HCT116 (cell line): ENCODE measurements at regions not wholly inside any gene's neighbourhood (a gene's known extent, or its start where the extent isn't known, plus 50 kb on each side); places are given as distances from the start of the nearest gene placed in this dataset.

Experiments used
- ATAC-seq: fragments of 200-7000 bp; cut with Tn5 transposase; 2 replicates; pipeline ENCODE4 v1.9.1; 2020; ENCODE audit warnings: mild to moderate bottlenecking, moderate library complexity
- BruUV-seq: library from RNA; stranded (reverse); fragments of 400-500 nt; replicated peaks from 2 replicates; lab custom pipeline; 2021; lab: Mats Ljungman, UMichigan
- CTCF ChIA-PET: fragments of 300-600 bp; sonication (Branson Sonifier 250); formaldehyde crosslinking; loops from one replicate; lab custom pipeline; 2021; ENCODE audit warnings: antibody characterized with exemption; lab: Charles Lee
- POLR2A ChIA-PET: fragments of 300-600, 350-600 bp; sonication (Branson Sonifier 250); formaldehyde crosslinking; loops from one replicate; lab custom pipeline; 2021; ENCODE audit warnings: antibody characterized with exemption; lab: Charles Lee
- RAD21 ChIA-PET, 2 experiments: fragments of 300-600 bp; sonication (Branson Sonifier 250); formaldehyde crosslinking; loops; one replicate each; lab custom pipeline; 2023; ENCODE audit warnings: low total read pairs in 2 of 2; ENCODE audit not compliant: uncharacterized antibody in 2 of 2, unreplicated experiment in 2 of 2, low non-redundant PET in 1 of 2; lab: Charles Lee
- DNase-seq: peaks from one replicate; pipeline ENCODE4 v3.0.0-alpha.2; 2010; ENCODE audit warnings: low read depth, low spot score
- H2AFZ ChIP-seq: fragments of 200-600 bp; shearing (Covaris generic), sonication (generic); 2 replicates; pipeline ENCODE4 v1.6.1; 2017; ENCODE audit warnings: low read depth, mixed run types, mixed read lengths, antibody characterized with exemption, low read length; ENCODE audit not compliant: poor library complexity, severe bottlenecking
- H3K27ac ChIP-seq: 2 replicates; pipeline ENCODE4 v1.5.1; 2012; ENCODE audit warnings: low read depth, low read length
- H3K27me3 ChIP-seq: fragments of 200-600 bp; sonication (generic); 2 replicates; pipeline ENCODE4 v1.6.1; 2016; ENCODE audit warnings: mixed run types, low read length, mixed read lengths; ENCODE audit not compliant: insufficient read depth
- H3K36me3 ChIP-seq, 2 experiments: fragments of 200-500 bp in 1 of 2; fragments of 200-600 bp in 1 of 2; sonication (Bioruptor generic) in 1 of 2; sonication (generic) in 1 of 2; 2 replicates each; pipeline versions ENCODE4 v1.5.1 to v1.6.1; 2014 to 2016; ENCODE audit warnings: low read length in 2 of 2, inconsistent platforms in 1 of 2, mixed read lengths in 1 of 2, mixed run types in 1 of 2; ENCODE audit not compliant: insufficient read depth in 2 of 2, control insufficient read depth in 1 of 2
- H3K4me1 ChIP-seq, 2 experiments: fragments of 200-600 bp in 1 of 2; sonication (generic) in 1 of 2; 2 replicates each; pipeline versions ENCODE4 v1.5.1 to v1.6.1; 2012 to 2017; ENCODE audit warnings: low read length in 2 of 2, inconsistent platforms in 1 of 2, mild to moderate bottlenecking in 1 of 2, mixed read lengths in 1 of 2, mixed run types in 1 of 2, moderate library complexity in 1 of 2; ENCODE audit not compliant: insufficient read depth in 2 of 2, control insufficient read depth in 1 of 2
- H3K4me2 ChIP-seq: fragments of 200-600 bp; sonication (generic); 2 replicates; pipeline ENCODE4 v1.6.1; 2017; ENCODE audit warnings: mixed run types, low read length, mixed read lengths
- H3K4me3 ChIP-seq, 2 experiments: fragments of 200-600 bp in 1 of 2; sonication (generic) in 1 of 2; replicated peaks in 1 of 2; 2 replicates each; pipeline ENCODE4 v1.5.1; 2011 to 2016; ENCODE audit warnings: low read length in 2 of 2, control low read depth in 1 of 2, low read depth in 1 of 2, mild to moderate bottlenecking in 1 of 2, mixed read lengths in 1 of 2, mixed run types in 1 of 2
- H3K79me2 ChIP-seq: fragments of 200-600 bp; sonication (generic); 2 replicates; pipeline ENCODE4 v1.6.1; 2017; ENCODE audit warnings: mild to moderate bottlenecking, mixed run types, low read length, moderate library complexity, mixed read lengths; ENCODE audit not compliant: insufficient read depth
- H3K9ac ChIP-seq: fragments of 200-600 bp; sonication (generic); 2 replicates; pipeline ENCODE4 v1.6.1; 2016; ENCODE audit warnings: low read length, mixed read lengths
- H3K9me2 ChIP-seq: fragments of 200-600 bp; sonication (generic), shearing (Covaris generic); 2 replicates; pipeline ENCODE4 v1.6.1; 2017; ENCODE audit warnings: mixed run types, mild to moderate bottlenecking, moderate library complexity; ENCODE audit not compliant: insufficient read depth
- H3K9me3 ChIP-seq, 2 experiments: fragments of 200-500 bp in 1 of 2; fragments of 200-600 bp in 1 of 2; sonication (Bioruptor generic) in 1 of 2; sonication (generic) in 1 of 2; 2 replicates each; pipeline ENCODE4 v1.6.1; 2014 to 2017; ENCODE audit warnings: low read length in 2 of 2, mixed read lengths in 2 of 2, inconsistent platforms in 1 of 2, low read depth in 1 of 2, mild to moderate bottlenecking in 1 of 2, mixed run types in 1 of 2, moderate library complexity in 1 of 2; ENCODE audit not compliant: control insufficient read depth in 1 of 2, insufficient read depth in 1 of 2
- H4K20me1 ChIP-seq: fragments of 200-600 bp; sonication (generic), shearing (Covaris generic); 2 replicates; pipeline ENCODE4 v1.6.1; 2017; ENCODE audit warnings: mixed run types, mild to moderate bottlenecking, moderate library complexity; ENCODE audit not compliant: insufficient read depth
- ATF3 ChIP-seq: IDR thresholded peaks from 2 replicates; pipeline ENCODE4 v1.6.1; 2012
- ELF1 ChIP-seq: IDR thresholded peaks from 2 replicates; pipeline ENCODE4 v1.6.1; 2012; ENCODE audit warnings: low read depth, borderline replicate concordance
- EZH2 ChIP-seq: fragments of 200-600 bp; sonication (generic); IDR thresholded peaks from 2 replicates; pipeline ENCODE4 v1.6.1; 2017; ENCODE audit warnings: antibody characterized with exemption, mixed run types
- EZH2phosphoT487 ChIP-seq: fragments of 200-600 bp; IDR thresholded peaks from 2 replicates; pipeline ENCODE4 v1.6.1; 2018; ENCODE audit warnings: antibody characterized with exemption, borderline replicate concordance
- JUND ChIP-seq: IDR thresholded peaks from 2 replicates; pipeline ENCODE4 v1.6.1; 2012
- RAD21 ChIP-seq: IDR thresholded peaks from 2 replicates; pipeline ENCODE4 v1.6.1; 2012; ENCODE audit warnings: low read depth, mild to moderate bottlenecking
- REST ChIP-seq: IDR thresholded peaks from 2 replicates; pipeline ENCODE4 v1.6.1; 2012; ENCODE audit warnings: low read depth
- SIN3A ChIP-seq: IDR thresholded peaks from 2 replicates; pipeline ENCODE4 v1.6.1; 2012; ENCODE audit warnings: low read depth
- SP1 ChIP-seq: IDR thresholded peaks from 2 replicates; pipeline ENCODE4 v1.6.1; 2012; ENCODE audit warnings: low read depth
- YY1 ChIP-seq: IDR thresholded peaks from 2 replicates; pipeline ENCODE4 v1.6.1; 2011; ENCODE audit warnings: low read length, low read depth, moderate library complexity, mild to moderate bottlenecking; ENCODE audit not compliant: insufficient replicate concordance; ENCODE audit errors: extremely low read depth
- ZBTB33 ChIP-seq: IDR thresholded peaks from 2 replicates; pipeline ENCODE4 v1.6.1; 2011; ENCODE audit warnings: mild to moderate bottlenecking, low read length, moderate library complexity; ENCODE audit not compliant: insufficient replicate concordance; ENCODE audit errors: extremely low read depth
- ZFX ChIP-seq: fragments of 450-650 bp; IDR thresholded peaks from 2 replicates; pipeline ENCODE4 v1.6.1; 2017
- intact Hi-C: fragments of 100-400 bp; cut with micrococcal nuclease; formaldehyde crosslinking; loops from 2 replicates; pipeline ENCODE4 v1.10.0; 2022

- no peaks in the 10 kb centered on the region for H3K36me3 ChIP-seq
- no peak for DNase-seq
- no peak overlapping the region for H3K9ac ChIP-seq
- no peaks in the 10 kb centered on the region for H4K20me1 ChIP-seq
- no peak for TF ChIP-seq YY1
- no peak for TF ChIP-seq EZH2
- no peak for TF ChIP-seq SIN3A
- TF ChIP-seq JUND = no peak
- TF ChIP-seq, all 23 proteins: peak for 0
- Histone ChIP-seq H3K4me2 (no peak overlapping the region), H3K9me3 (no peaks in the 10 kb centered on the region), H3K79me2 (no peaks in the 10 kb centered on the region), H3K9me2 (no peaks in the 10 kb centered on the region), H3K4me1 (peaks cover 0 to 4% of the 10 kb centered on the region in 2 experiments; a peak in 1 of 4 replicates), H2AFZ (no peak overlapping the region), H3K27ac (no peak overlapping the region), H3K4me3 (no peak overlapping the region), H3K27me3 (no peaks in the 10 kb centered on the region)
- RAD21 ChIA-PET = no interaction called here
- no peak for ATAC-seq
- no TSS peak for BruUV-seq
- CTCF ChIA-PET = interaction anchor here (1.0 kb wide), 1 partner anchor 64 kb away, joined by 3 read pairs; no protein-coding TSS in a partner anchor
- intact Hi-C loops = no loop called here
- POLR2A ChIA-PET = no interaction called here
Observed at GRCh38 chr21:35775778-35776544, 284.4 kb downstream of the SETD4 start.

- BruUV-seq = no TSS peak
- CTCF ChIA-PET = no interaction called here
- DNase-seq = no peak
- Histone ChIP-seq H4K20me1 (no peaks in the 10 kb centered on the region), H3K79me2 (no peaks in the 10 kb centered on the region), H3K4me3 (no peak overlapping the region), H2AFZ (no peak overlapping the region), H3K4me1 (no peaks in the 10 kb centered on the region), H3K9ac (no peak overlapping the region), H3K27ac (no peak overlapping the region), H3K27me3 (no peaks in the 10 kb centered on the region), H3K4me2 (no peak overlapping the region), H3K36me3 (no peaks in the 10 kb centered on the region; a peak in 1 of 4 replicates), H3K9me3 (no peaks in the 10 kb centered on the region), H3K9me2 (no peaks in the 10 kb centered on the region)
- no peak for ATAC-seq
- RAD21 ChIA-PET = no interaction called here
- intact Hi-C loops = no loop called here
- POLR2A ChIA-PET = no interaction called here
- TF ChIP-seq YY1 = no peak
- no peak for TF ChIP-seq ZFX
- no peak for TF ChIP-seq SP1
- TF ChIP-seq REST = no peak
- no peak for TF ChIP-seq ELF1
- no peak for TF ChIP-seq ATF3
- no peak for TF ChIP-seq EZH2phosphoT487
- TF ChIP-seq ZBTB33 = no peak
- no peak for TF ChIP-seq RAD21
Observed at GRCh38 chr21:35770101-35770945, 290.0 kb downstream of the SETD4 start.
